ENCODE measurements at regions not wholly inside any gene's neighbourhood (a gene's known extent, or its start where the extent isn't known, plus 50 kb on each side); places are given as distances from the start of the nearest gene placed in this dataset.

DNA sequence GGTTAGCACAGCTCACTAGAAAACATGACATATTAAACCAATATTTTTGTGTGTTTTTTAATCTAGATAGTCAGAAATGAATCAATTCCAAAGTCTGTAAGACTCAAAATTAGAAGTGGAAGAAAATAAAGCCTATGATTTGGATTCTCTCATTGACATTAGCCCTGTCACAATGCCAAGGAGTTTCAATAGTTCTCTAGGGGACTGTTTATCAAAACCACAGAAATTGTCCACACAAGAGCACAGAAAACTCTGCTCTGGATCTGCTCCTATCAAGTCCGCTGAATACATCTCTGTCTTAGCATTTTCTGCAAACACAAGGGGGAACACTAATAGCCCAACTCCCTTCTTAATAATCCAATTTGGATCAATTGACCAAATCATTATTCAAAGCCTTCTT lies 152.0 kb downstream of the HS3ST3B1 start:
- FAIRE-seq, result no peak
- Histone ChIP-seq H3K9ac (replicated peaks in 1 of 4; ENCODE audit: extremely low read depth in 1 of 4, low read depth in 3 of 4, low read length in 3 of 4) (no peak overlapping the region), H4K91ac (replicated peaks; ENCODE audit: insufficient read length, low read length) (no peak overlapping the region), H2BK5ac (ENCODE audit: low read depth, low read length) (no peak overlapping the region), H4K20me1 (replicated peaks in 1 of 2; ENCODE audit: control insufficient read depth in 1 of 2, insufficient read depth in 2 of 2, low read length in 2 of 2) (no peaks in the 10 kb centered on the region), H3K4me3 (ENCODE audit: extremely low read depth in 1 of 4, insufficient read depth in 2 of 4, low read depth in 3 of 4, low read length in 4 of 4) (no peak overlapping the region), H3K9me3 (ENCODE audit: insufficient read depth in 2 of 2, low read depth in 1 of 2, low read length in 1 of 2) (no peaks in the 10 kb centered on the region), H3K27ac (ENCODE audit: low read depth, low read length) (no peak overlapping the region), H3K4ac (replicated peaks; ENCODE audit: insufficient read length, low read depth, low read length) (no peak overlapping the region), H3K4me2 (ENCODE audit: insufficient read depth in 1 of 2, low read depth in 2 of 2, low read length in 2 of 2) (no peak overlapping the region), H3K36me3 (ENCODE audit: control insufficient read depth in 2 of 4, insufficient read depth in 4 of 4, low read length in 3 of 4) (no peaks in the 10 kb centered on the region), H2BK120ac (replicated peaks; ENCODE audit: low read depth, low read length) (no peak overlapping the region), H3K27me3 (replicated peaks in 1 of 4; ENCODE audit: control insufficient read depth in 3 of 4, extremely low read depth in 1 of 4, insufficient read depth in 3 of 4, low read length in 3 of 4) (no peaks in the 10 kb centered on the region), H2AK5ac (ENCODE audit: low read depth, low read length) (no peak overlapping the region), H3K23me2 (ENCODE audit: low read depth, low read length) (peaks cover 2% of the 10 kb centered on the region; the same call in 1 of the 2 replicates), H2AFZ (ENCODE audit: low read length) (no peak overlapping the region), H2BK12ac (ENCODE audit: low read depth, low read length) (no peak overlapping the region), H4K8ac (ENCODE audit: extremely low read depth, insufficient read depth, low read length) (no peak overlapping the region), H3K23ac (ENCODE audit: insufficient read length) (no peak overlapping the region), H3K14ac (ENCODE audit: insufficient read length) (no peak overlapping the region), H3K4me1 (replicated peaks in 1 of 4; ENCODE audit: control insufficient read depth in 3 of 4, insufficient read depth in 4 of 4, low read length in 3 of 4) (no peaks in the 10 kb centered on the region; a peak in 1 of 7 replicates), H4K5ac (ENCODE audit: insufficient read length, low read depth, low read length) (no peak overlapping the region), H2BK15ac (ENCODE audit: low read length) (no peak overlapping the region), H3K79me1 (ENCODE audit: low read depth, low read length) (no peaks in the 10 kb centered on the region), H2BK20ac (ENCODE audit: low read length) (no peak overlapping the region), H3K56ac (replicated peaks; ENCODE audit: insufficient read length, low read depth, low read length) (no peak overlapping the region), H3K79me2 (ENCODE audit: control insufficient read depth in 1 of 2, insufficient read depth in 2 of 2, low read length in 2 of 2) (no peaks in the 10 kb centered on the region), H3K18ac (ENCODE audit: extremely low read depth, low read length) (no peak overlapping the region)
- no peak for DNase-seq (ENCODE audit: low read depth in 1 of 2, low spot score in 2 of 2)
- CTCF ChIA-PET (ENCODE audit: partially characterized antibody), result interaction anchor here (0.5 kb wide), 1 partner anchor 856 kb away, joined by 3 read pairs; no protein-coding TSS in a partner anchor
- POLR2A ChIA-PET (ENCODE audit: partially characterized antibody), result no interaction called here
- WGBS, 2 experiments (ENCODE audit: extremely low coverage in 1 of 2, insufficient coverage in 1 of 2, insufficient read length in 1 of 2, insufficient replicate concordance in 2 of 2, low coverage in 1 of 2, low lambda C conversion rate in 2 of 2, missing lambda C conversion rate in 1 of 2), result 83% methylated on average over 1 of the region's 1 CpG; no CpG with 5 or more reads in 1 of the 2 experiments
- no peak for TF ChIP-seq EZH2 (IDR thresholded peaks at IDR 0.05; ENCODE audit: low read depth, low read length, severe bottlenecking)
- no peak for TF ChIP-seq HDAC2 (IDR thresholded peaks at IDR 0.05; ENCODE audit: borderline replicate concordance in 1 of 2, low read depth in 2 of 2, low read length in 2 of 2)
- no peak for TF ChIP-seq EGR1 (IDR thresholded peaks at IDR 0.05; ENCODE audit: borderline replicate concordance, low read depth, low read length)
- no peak for TF ChIP-seq HDAC6 (IDR thresholded peaks at IDR 0.05; ENCODE audit: low read depth, low read length)
- TF ChIP-seq SIN3A (conservative IDR thresholded peaks at IDR 0.05 in 1 of 2, IDR thresholded peaks at IDR 0.05 in 1 of 2; ENCODE audit: low read depth in 1 of 2, low read length in 2 of 2), result no peak

All from H1 (cell line).